Brain microvascular endothelial cell (primary cell): ENCODE measurements at regions not wholly inside any gene's neighbourhood (a gene's known extent, or its start where the extent isn't known, plus 50 kb on each side); places are given as distances from the start of the nearest gene placed in this dataset.
"Not testable (repeated sequence)": the region's sequence is repeated elsewhere in the genome, so short reads cannot be mapped to it uniquely, and the experiment has no call there.

Experiments used
- DNase-seq: peaks from one replicate; pipeline ENCODE4 v3.0.0-alpha.2; 2020
- H3K27ac ChIP-seq: fragments of 250-450 bp; sonication (Bioruptor Pico); 2 replicates; pipeline ENCODE4 v1.5.1; 2020; ENCODE audit warnings: mild to moderate bottlenecking, moderate library complexity
- H3K27me3 ChIP-seq: fragments of 250-450 bp; sonication (Bioruptor Pico); replicated peaks from 2 replicates; pipeline ENCODE4 v1.5.1; 2020; ENCODE audit warnings: mild to moderate bottlenecking
- H3K36me3 ChIP-seq: fragments of 250-450 bp; sonication (Bioruptor Pico); replicated peaks from 2 replicates; pipeline ENCODE4 v1.5.1; 2020; ENCODE audit warnings: mild to moderate bottlenecking
- H3K4me3 ChIP-seq: 2 replicates; pipeline ENCODE4 v1.5.1; 2011; ENCODE audit warnings: low read depth, mild to moderate bottlenecking, control low read depth, low read length, moderate library complexity
- CTCF ChIP-seq: IDR thresholded peaks from 2 replicates; pipeline ENCODE4 v1.5.1; 2011; ENCODE audit warnings: low read depth, mild to moderate bottlenecking, moderate library complexity, low read length, control low read depth, inconsistent platforms; ENCODE audit errors: missing control alignments
- in situ Hi-C: cut with HindIII; loops from 2 replicates; pipeline ENCODE4 v1.10.0; 2017; ENCODE audit warnings: low sequenced_read_pairs, low pct_ligation_motif_present

DNA sequence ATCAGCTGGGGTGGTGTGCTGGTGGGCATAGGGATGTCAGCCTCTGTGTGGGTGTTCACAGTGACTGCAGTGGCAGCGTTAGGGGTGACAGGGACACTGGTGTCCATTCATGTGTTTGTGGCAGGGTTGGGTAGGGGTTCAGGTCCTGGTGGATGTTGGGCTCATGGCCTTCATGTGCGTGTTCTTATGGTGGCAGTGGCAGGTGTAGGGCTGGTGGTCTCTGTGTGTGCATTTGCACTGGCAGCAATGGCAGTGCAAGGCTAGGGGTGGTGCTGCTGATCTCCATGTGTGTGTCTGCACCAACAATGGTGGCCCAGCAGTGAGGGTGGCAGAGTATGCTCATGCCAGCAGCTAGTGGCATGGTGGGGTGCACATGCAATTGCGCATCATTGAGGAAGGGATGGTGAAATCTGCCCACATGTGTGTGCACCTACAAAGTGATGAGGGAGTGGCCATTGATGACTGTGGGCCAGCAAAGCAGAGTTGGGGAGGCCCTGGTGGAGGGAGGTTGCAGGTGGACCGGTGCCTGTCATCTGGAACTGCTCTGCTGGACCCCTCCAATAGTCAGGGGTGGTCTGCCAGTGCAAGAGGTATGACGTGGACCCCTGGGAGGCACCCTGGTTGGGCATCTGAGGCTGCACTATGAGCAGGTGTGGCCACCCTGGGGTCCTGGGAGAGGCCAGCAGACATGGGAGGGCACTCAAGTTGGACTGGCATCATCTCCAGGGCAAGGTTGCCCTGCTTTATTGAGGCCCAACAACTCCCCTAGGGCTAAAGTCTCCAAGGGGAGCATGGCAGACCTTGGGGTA, 182.9 kb downstream of the TTC6 start:
- no peak for DNase-seq
- in situ Hi-C loops: no loop called here
- H3K27me3 ChIP-seq: no peaks in the 10 kb centered on the region
- no peak overlapping the region for H3K4me3 ChIP-seq
- no peaks in the 10 kb centered on the region for H3K36me3 ChIP-seq
- no peak for TF ChIP-seq CTCF
- H3K27ac ChIP-seq: no peak overlapping the region

DNA sequence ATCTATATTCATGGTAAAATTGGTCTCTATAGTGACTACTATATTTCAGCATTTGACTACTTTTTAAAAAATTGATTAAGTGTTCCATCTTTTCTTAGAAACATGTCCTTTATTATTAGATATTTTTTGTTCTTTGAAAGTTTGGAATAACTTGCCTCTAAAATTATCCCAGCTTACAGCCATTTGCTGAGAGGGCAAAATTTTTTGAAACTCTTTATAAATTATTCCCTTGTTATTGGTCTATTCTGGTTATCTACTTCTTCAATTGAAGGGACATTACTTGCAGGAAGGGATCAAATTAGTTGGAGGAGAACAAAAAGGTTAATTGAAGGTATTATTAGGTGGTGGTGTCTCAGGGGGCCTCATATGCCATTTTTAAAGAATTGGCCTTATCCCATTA, 184.1 kb downstream of the TTC6 start:
- Histone ChIP-seq H3K36me3 (no peaks in the 10 kb centered on the region), H3K27ac (no peak overlapping the region), H3K4me3 (no peak overlapping the region), H3K27me3 (no peaks in the 10 kb centered on the region)
- in situ Hi-C loops: no loop called here
- DNase-seq: no peak
- TF ChIP-seq CTCF: no peak

DNA sequence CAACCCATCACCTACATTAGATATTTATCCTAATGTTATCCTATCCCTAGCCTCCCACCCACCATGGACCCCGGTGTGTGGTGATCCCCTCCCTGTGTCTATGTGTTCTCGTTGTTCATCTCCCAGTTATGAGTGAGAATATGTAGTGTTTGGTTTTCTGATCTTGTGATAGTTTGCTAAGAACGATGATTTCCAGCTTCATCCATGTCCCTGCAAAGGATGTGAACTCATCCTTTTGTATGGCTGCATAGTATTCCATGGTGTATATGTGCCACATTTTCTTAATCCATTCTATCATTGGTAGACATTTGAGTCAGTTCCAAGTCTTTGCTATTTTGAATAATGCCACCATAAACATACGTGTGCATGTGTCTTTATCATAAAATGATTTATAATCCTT, 185.3 kb downstream of the TTC6 start:
- DNase-seq, H3K4me3 ChIP-seq, in situ Hi-C loops, H3K36me3 ChIP-seq, H3K27me3 ChIP-seq, H3K27ac ChIP-seq: not testable (repeated sequence)

GRCh38 chr14:37784203-37784826, 188.9 kb downstream of the TTC6 start:
- DNase-seq, H3K27ac ChIP-seq, H3K36me3 ChIP-seq, H3K27me3 ChIP-seq, in situ Hi-C loops, H3K4me3 ChIP-seq: not testable (repeated sequence)

DNA sequence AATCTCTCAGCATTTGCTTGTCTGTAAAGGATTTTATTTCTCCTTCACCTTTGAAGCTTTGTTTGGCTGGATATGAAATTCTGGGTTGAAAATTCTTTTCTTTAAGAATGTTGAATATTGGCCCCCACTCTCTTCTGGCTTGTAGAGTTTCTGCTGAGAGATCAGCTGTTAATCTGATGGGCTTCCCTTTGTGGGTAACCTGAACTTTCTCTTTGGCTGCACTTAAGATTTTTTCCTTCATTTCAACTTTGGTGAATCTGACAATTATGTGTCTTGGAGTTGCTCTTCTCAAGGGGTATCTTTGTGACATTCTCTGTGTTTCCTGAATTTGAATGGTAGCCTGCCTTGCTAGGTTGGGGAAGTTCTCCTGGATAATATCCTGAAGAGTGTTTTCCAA, 189.4 kb downstream of the TTC6 start:
- H3K27me3 ChIP-seq, H3K27ac ChIP-seq, in situ Hi-C loops, DNase-seq, H3K4me3 ChIP-seq, H3K36me3 ChIP-seq: not testable (repeated sequence)

- DNase-seq, H3K27me3 ChIP-seq, in situ Hi-C loops, H3K4me3 ChIP-seq, H3K36me3 ChIP-seq, H3K27ac ChIP-seq: not testable (repeated sequence)
Measured at GRCh38 chr14:37785298-37785697, 189.9 kb downstream of the TTC6 start.

DNA sequence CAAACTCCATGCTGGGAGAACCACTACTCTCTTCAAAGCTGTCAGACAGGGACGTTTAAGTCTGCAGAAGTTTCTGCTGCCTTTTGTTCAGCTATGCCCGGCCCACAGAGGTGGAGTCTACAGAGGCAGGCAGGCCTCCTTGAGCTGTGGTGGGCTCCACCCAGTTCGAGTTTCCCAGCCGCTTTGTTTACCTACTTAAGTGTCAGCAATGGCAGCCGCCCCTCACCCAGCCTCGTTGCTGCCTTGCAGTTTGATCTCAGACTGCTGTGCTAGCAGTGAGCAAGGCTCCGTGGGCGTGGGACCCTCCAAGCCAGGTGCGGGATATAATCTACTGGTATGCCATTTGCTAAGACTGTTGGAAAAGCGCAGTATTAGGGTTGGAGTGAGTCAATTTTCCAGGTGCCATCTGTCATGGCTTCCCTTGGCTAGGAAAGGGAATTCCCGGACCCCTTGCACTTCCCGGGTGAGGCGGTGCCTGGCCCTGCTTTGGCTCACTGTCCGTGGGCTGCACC, 190.7 kb downstream of the TTC6 start:
- H3K36me3 ChIP-seq, DNase-seq, H3K4me3 ChIP-seq, H3K27ac ChIP-seq, H3K27me3 ChIP-seq, in situ Hi-C loops: not testable (repeated sequence)

GRCh38 chr14:37787879-37788494, 192.6 kb downstream of the TTC6 start:
- TF ChIP-seq CTCF: no peak
- Histone ChIP-seq H3K27me3 (no peaks in the 10 kb centered on the region), H3K4me3 (no peak overlapping the region), H3K36me3 (no peaks in the 10 kb centered on the region), H3K27ac (no peak overlapping the region)
- DNase-seq: no peak
- in situ Hi-C loops: no loop called here
